ENCODE measurements at regions not wholly inside any gene's neighbourhood (a gene's known extent, or its start where the extent isn't known, plus 50 kb on each side); places are given as distances from the start of the nearest gene placed in this dataset.

DNA sequence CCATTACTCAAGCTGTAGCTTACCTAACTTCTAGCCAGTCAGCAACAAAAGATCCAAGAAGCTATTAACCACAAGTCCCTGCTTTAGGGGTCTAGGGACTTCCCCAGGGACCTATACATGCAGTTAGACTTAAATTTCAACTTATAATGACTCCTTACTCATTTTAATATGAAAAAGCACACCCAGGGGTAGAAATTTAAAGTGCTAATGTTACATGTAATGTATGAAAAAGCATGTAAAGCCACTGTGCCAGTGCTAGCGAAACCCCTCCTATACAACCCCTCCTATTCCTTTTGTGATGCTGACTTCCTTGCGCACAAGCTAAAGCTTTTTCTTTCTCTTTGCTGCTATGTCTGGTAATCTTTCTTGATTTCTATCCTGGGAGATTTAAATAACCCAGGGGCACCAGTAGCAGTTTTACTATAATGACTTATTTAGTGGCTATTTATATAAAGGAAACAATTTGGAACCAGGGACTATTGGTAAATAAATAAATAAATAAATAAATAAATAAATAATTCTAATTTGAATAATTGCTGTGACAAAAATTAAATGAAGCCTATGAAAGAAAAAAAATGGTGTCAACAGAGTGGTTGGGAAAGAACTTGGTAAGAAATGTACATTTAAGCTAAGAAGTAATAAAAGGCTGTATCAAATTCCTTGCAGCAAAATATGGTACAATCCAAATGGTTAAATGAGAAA is 110.5 kb upstream of the MAGI2 start:
- Histone ChIP-seq H3K4me3 (ENCODE audit: low read length) (no peak overlapping the region), H3K27me3 (ENCODE audit: control insufficient read depth in 1 of 2, insufficient read depth in 2 of 2, low read length in 2 of 2) (no peaks in the 10 kb centered on the region), H3K4me1 (ENCODE audit: insufficient read depth, low read length) (no peaks in the 10 kb centered on the region), H3K27ac (ENCODE audit: low read depth in 1 of 2, low read length in 2 of 2) (no peak overlapping the region), H3K36me3 (ENCODE audit: insufficient read depth, low read length) (no peaks in the 10 kb centered on the region), H3K9me3 (ENCODE audit: control insufficient read depth in 1 of 2, insufficient read depth in 1 of 2, low read length in 2 of 2) (peaks cover 0 to 8% of the 10 kb centered on the region in 2 experiments)
- Mint-ChIP-seq H3K27ac (no peak overlapping the region), H3K4me3 (no peak overlapping the region), H3K27me3 (no peaks in the 10 kb centered on the region), H3K4me1 (ENCODE audit: low read depth) (no peaks in the 10 kb centered on the region), H3K9me3 (peaks cover 6% of the 10 kb centered on the region), H3K36me3 (ENCODE audit: low read depth) (no peaks in the 10 kb centered on the region)
- ATAC-seq (ENCODE audit: poor library complexity), result no peak
- ChIA-PET CTCF (no interaction called here), POLR2A (no interaction called here)
- intact Hi-C loops (cut with DNase I, micrococcal nuclease), result no loop called here
- TF ChIP-seq, protein P1, sequence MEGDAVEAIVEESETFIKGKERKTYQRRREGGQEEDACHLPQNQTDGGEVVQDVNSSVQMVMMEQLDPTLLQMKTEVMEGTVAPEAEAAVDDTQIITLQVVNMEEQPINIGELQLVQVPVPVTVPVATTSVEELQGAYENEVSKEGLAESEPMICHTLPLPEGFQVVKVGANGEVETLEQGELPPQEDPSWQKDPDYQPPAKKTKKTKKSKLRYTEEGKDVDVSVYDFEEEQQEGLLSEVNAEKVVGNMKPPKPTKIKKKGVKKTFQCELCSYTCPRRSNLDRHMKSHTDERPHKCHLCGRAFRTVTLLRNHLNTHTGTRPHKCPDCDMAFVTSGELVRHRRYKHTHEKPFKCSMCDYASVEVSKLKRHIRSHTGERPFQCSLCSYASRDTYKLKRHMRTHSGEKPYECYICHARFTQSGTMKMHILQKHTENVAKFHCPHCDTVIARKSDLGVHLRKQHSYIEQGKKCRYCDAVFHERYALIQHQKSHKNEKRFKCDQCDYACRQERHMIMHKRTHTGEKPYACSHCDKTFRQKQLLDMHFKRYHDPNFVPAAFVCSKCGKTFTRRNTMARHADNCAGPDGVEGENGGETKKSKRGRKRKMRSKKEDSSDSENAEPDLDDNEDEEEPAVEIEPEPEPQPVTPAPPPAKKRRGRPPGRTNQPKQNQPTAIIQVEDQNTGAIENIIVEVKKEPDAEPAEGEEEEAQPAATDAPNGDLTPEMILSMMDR (IDR thresholded peaks at IDR 0.05), result no peak
- no peak for DNase-seq

DNA sequence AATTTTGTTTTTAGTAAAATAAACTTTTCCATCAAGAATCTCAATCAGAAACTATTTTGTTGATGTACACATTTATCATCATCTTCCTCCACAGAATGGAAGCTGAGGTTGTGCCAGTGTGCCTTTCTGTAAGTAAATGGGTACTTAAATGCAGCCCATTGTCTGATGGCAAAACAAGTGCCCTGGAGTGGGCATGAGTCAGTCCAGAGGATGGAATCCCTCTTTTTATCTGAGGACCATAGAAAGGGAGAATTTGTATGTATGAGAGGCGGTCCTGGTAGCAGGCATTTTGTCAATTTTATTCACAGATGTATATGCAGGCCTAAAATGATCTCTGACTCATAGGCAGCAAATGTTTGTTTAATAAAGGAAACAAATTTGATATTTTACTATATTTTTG is 102.1 kb upstream of the MAGI2 start:
- H3K4me3 Mint-ChIP-seq, result no peak overlapping the region
- TF ChIP-seq, protein P1 (IDR thresholded peaks at IDR 0.05), result no peak
- POLR2A ChIA-PET, result no interaction called here

DNA sequence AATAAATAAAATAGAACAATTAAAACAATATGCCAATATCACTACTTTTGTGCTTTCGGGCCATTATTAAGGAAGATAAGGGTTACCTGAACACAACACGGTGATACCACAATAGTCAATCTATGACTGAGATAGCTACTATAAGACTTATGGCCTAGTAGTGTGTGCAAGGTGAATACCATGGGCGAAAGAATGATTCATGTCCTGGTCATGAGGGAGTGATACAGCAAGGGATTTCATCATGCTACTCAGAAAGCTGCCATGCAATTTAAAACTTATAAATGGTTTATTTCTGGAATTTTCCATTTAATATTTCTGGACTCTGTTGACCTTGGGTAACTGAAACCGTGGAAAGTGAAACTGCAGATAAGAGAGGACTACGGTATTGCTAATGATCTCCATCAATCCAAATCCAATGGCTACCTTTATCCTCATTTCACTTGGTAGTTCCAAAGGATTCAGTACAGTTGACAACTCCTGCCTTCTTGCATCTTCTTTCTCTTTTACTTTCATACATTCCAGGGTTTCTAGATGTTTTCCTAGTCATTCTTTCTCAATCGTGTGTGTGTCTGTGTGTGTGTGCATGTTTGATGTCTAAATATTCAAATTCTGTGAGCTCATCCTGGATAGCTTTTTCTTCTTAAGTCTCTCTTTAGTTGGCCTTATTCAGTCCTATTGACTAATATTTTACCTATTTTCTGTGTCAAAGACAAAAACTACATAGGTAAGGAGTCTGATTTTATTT is 100.5 kb upstream of the MAGI2 start:
- TF ChIP-seq, protein P1 (IDR thresholded peaks at IDR 0.05), result no peak
- intact Hi-C loops (cut with DNase I, micrococcal nuclease), result no loop called here
- POLR2A ChIA-PET, result no interaction called here
- CTCF ChIA-PET, result no interaction called here
- Histone ChIP-seq H3K4me1 (ENCODE audit: insufficient read depth, low read length) (no peaks in the 10 kb centered on the region), H3K4me3 (ENCODE audit: low read length) (no peak overlapping the region), H3K9me3 (ENCODE audit: control insufficient read depth in 1 of 2, insufficient read depth in 1 of 2, low read length in 2 of 2) (peaks cover 0 to 5% of the 10 kb centered on the region in 2 experiments), H3K36me3 (ENCODE audit: insufficient read depth, low read length) (no peaks in the 10 kb centered on the region), H3K27ac (ENCODE audit: low read depth in 1 of 2, low read length in 2 of 2) (no peak overlapping the region), H3K27me3 (ENCODE audit: control insufficient read depth in 1 of 2, insufficient read depth in 2 of 2, low read length in 2 of 2) (no peaks in the 10 kb centered on the region)
- no peak for DNase-seq
- no peaks in the 10 kb centered on the region for H3K4me1 Mint-ChIP-seq (ENCODE audit: low read depth)
- no peak for ATAC-seq (ENCODE audit: poor library complexity)
- H3K27ac Mint-ChIP-seq, result no peak overlapping the region
- no peak overlapping the region for H3K4me3 Mint-ChIP-seq
- no peaks in the 10 kb centered on the region for H3K36me3 Mint-ChIP-seq (ENCODE audit: low read depth)
- peaks cover 3% of the 10 kb centered on the region for H3K9me3 Mint-ChIP-seq
- H3K27me3 Mint-ChIP-seq, result no peaks in the 10 kb centered on the region

More for the DNA sequence above, 102.1 kb upstream of the MAGI2 start:
- H3K4me3 ChIP-seq (ENCODE audit: low read length), result no peak overlapping the region
- H3K27me3 ChIP-seq (ENCODE audit: control insufficient read depth in 1 of 2, insufficient read depth in 2 of 2, low read length in 2 of 2), result no peaks in the 10 kb centered on the region
- no peaks in the 10 kb centered on the region for H3K36me3 Mint-ChIP-seq (ENCODE audit: low read depth)
- intact Hi-C loops (cut with DNase I, micrococcal nuclease), result no loop called here
- peaks cover 6% of the 10 kb centered on the region for H3K9me3 Mint-ChIP-seq
- DNase-seq (no peak), ATAC-seq (ENCODE audit: poor library complexity) (no peak)
- CTCF ChIA-PET, result no interaction called here
- H3K9me3 ChIP-seq (ENCODE audit: control insufficient read depth in 1 of 2, insufficient read depth in 1 of 2, low read length in 2 of 2), result peaks cover 0 to 5% of the 10 kb centered on the region in 2 experiments
- H3K36me3 ChIP-seq (ENCODE audit: insufficient read depth, low read length), result no peaks in the 10 kb centered on the region
- no peaks in the 10 kb centered on the region for H3K4me1 ChIP-seq (ENCODE audit: insufficient read depth, low read length)
- H3K27ac ChIP-seq (ENCODE audit: low read depth in 1 of 2, low read length in 2 of 2), result no peak overlapping the region
- no peaks in the 10 kb centered on the region for H3K4me1 Mint-ChIP-seq (ENCODE audit: low read depth)
- no peak overlapping the region for H3K27ac Mint-ChIP-seq
- no peaks in the 10 kb centered on the region for H3K27me3 Mint-ChIP-seq

Measured in CD4-positive, alpha-beta T cell (primary cell).